ENCODE measurements at regions not wholly inside any gene's neighbourhood (a gene's known extent, or its start where the extent isn't known, plus 50 kb on each side); places are given as distances from the start of the nearest gene placed in this dataset.

- FAIRE-seq: no peak
- H3K4me3 ChIP-seq: no peak overlapping the region
- H3K36me3 ChIP-seq: no peaks in the 10 kb centered on the region
- no peaks in the 10 kb centered on the region for H3K9me3 ChIP-seq
- H3K27me3 ChIP-seq: no peaks in the 10 kb centered on the region
- WGBS, 2 donors: 68 to 83% methylated on average over 36 of the region's 36 CpGs
- ATAC-seq: no peak
- DNase-seq: peak in 2 of 6 donors; percentile 15 to 60
- TF ChIP-seq CTCF (IDR thresholded peaks at IDR 0.05): no peak
- no peak overlapping the region for H3K27ac ChIP-seq
- intact Hi-C loops (cut with DNase I): no loop called here
- no peaks in the 10 kb centered on the region for H3K4me1 ChIP-seq
Measured at GRCh38 chr1:2930913-2931723, 90.1 kb upstream of the ACTRT2 start.

GRCh38 chr1:2931724-2932401 is 89.4 kb upstream of the ACTRT2 start:
- Histone ChIP-seq H3K9me3 (no peaks in the 10 kb centered on the region), H3K4me1 (no peaks in the 10 kb centered on the region), H3K36me3 (no peaks in the 10 kb centered on the region), H3K4me3 (no peak overlapping the region), H3K27me3 (no peaks in the 10 kb centered on the region), H3K27ac (no peak overlapping the region)
- intact Hi-C loops (cut with DNase I): no loop called here
- 59 to 72% methylated on average over 17 to 18 of the region's 18 CpGs for WGBS, 2 donors
- no peak for TF ChIP-seq CTCF (IDR thresholded peaks at IDR 0.05)
- FAIRE-seq (no peak), DNase-seq (peak in 2 of 6 donors; percentile 3 to 39), ATAC-seq (no peak)

GRCh38 chr1:2932671-2933350 is 88.5 kb upstream of the ACTRT2 start:
- no peak for ATAC-seq
- peak in 3 of 6 donors; percentile 11 to 38 (median 36) for DNase-seq
- TF ChIP-seq CTCF (IDR thresholded peaks at IDR 0.05): no peak
- H3K27ac ChIP-seq: no peak overlapping the region
- H3K9me3 ChIP-seq: no peaks in the 10 kb centered on the region
- no peaks in the 10 kb centered on the region for H3K4me1 ChIP-seq
- H3K27me3 ChIP-seq: no peaks in the 10 kb centered on the region
- no peaks in the 10 kb centered on the region for H3K36me3 ChIP-seq
- WGBS, 2 donors: 58 to 73% methylated on average over 24 to 29 of the region's 29 CpGs
- FAIRE-seq: no peak
- intact Hi-C loops (cut with DNase I): no loop called here
- no peak overlapping the region for H3K4me3 ChIP-seq

GRCh38 chr1:2933431-2934155 is 87.7 kb upstream of the ACTRT2 start:
- intact Hi-C loops (cut with DNase I): no loop called here
- DNase-seq: peak in 3 of 6 donors; percentile 7 to 43 (median 28)
- ATAC-seq: no peak
- Histone ChIP-seq H3K36me3 (no peaks in the 10 kb centered on the region), H3K4me1 (no peaks in the 10 kb centered on the region), H3K27ac (no peak overlapping the region), H3K4me3 (no peak overlapping the region), H3K27me3 (no peaks in the 10 kb centered on the region), H3K9me3 (no peaks in the 10 kb centered on the region)
- WGBS, 2 donors: 59 to 73% methylated on average over 28 of the region's 28 CpGs
- no peak for FAIRE-seq
- no peak for TF ChIP-seq CTCF (IDR thresholded peaks at IDR 0.05)

Data from pancreas (tissue), 10 donors.